CD4-positive, alpha-beta memory T cell (primary cell): ENCODE measurements at regions not wholly inside any gene's neighbourhood (a gene's known extent, or its start where the extent isn't known, plus 50 kb on each side); places are given as distances from the start of the nearest gene placed in this dataset.

Source experiments
- CTCF ChIA-PET: fragments of 350-600 bp; sonication (Branson Sonifier 250); formaldehyde crosslinking; loops from one replicate; lab custom pipeline; 2021; ENCODE audit warnings: inconsistent platforms; ENCODE audit not compliant: partially characterized antibody; lab: Charles Lee
- POLR2A ChIA-PET: fragments of 350-600 bp; sonication (Branson Sonifier 250); formaldehyde crosslinking; loops from one replicate; lab custom pipeline; 2021; ENCODE audit not compliant: partially characterized antibody; lab: Charles Lee
- DNase-seq, 5 donors: peaks; one replicate each; pipeline versions ENCODE4 v3.0.0 to v3.0.0-alpha.2; 2020 to 2022; ENCODE audit warnings: mixed read lengths in 1 of 5
- H3K27ac ChIP-seq: one replicate; pipeline ENCODE4 v1.7.0; 2013; ENCODE audit warnings: low read depth, low read length
- H3K27me3 ChIP-seq: 2 replicates; pipeline ENCODE4 v1.7.0; 2013; ENCODE audit warnings: mild to moderate bottlenecking, low read length, moderate library complexity; ENCODE audit not compliant: insufficient read depth
- H3K36me3 ChIP-seq: 2 replicates; pipeline ENCODE4 v1.7.0; 2013; ENCODE audit warnings: mild to moderate bottlenecking, low read length, moderate library complexity; ENCODE audit not compliant: insufficient read depth
- H3K4me1 ChIP-seq: 2 replicates; pipeline ENCODE4 v1.7.0; 2013; ENCODE audit warnings: mild to moderate bottlenecking, low read length, moderate library complexity; ENCODE audit not compliant: insufficient read depth
- H3K4me3 ChIP-seq, 2 donors: one replicate each; pipeline ENCODE4 v1.7.0; 2013; ENCODE audit warnings: low read length in 2 of 2, mild to moderate bottlenecking in 1 of 2
- H3K9me3 ChIP-seq, 2 donors: one replicate each; pipeline ENCODE4 v1.7.0; 2013; ENCODE audit warnings: low read length in 2 of 2, control low read depth in 1 of 2; ENCODE audit not compliant: control insufficient read depth in 1 of 2
- H3K27ac Mint-ChIP-seq, 7 donors: one replicate each; pipeline ENCODE4 v1.8.0; 2020 to 2021; ENCODE audit warnings: mixed read lengths in 7 of 7, mild to moderate bottlenecking in 6 of 7, inconsistent platforms in 3 of 7, moderate library complexity in 3 of 7
- H3K27me3 Mint-ChIP-seq, 2 donors: one replicate each; pipeline ENCODE4 v1.8.0; 2020 to 2021; ENCODE audit warnings: mixed read lengths in 2 of 2
- H3K36me3 Mint-ChIP-seq, 2 donors: one replicate each; pipeline ENCODE4 v1.8.0; 2020 to 2021; ENCODE audit warnings: mixed read lengths in 2 of 2, inconsistent platforms in 1 of 2, mild to moderate bottlenecking in 1 of 2
- H3K4me1 Mint-ChIP-seq, 4 donors: one replicate each; pipeline ENCODE4 v1.8.0; 2020 to 2021; ENCODE audit warnings: mixed read lengths in 4 of 4, mild to moderate bottlenecking in 1 of 4
- H3K4me3 Mint-ChIP-seq, 8 donors: one replicate each; pipeline ENCODE4 v1.8.0; 2020 to 2021; ENCODE audit warnings: mixed read lengths in 8 of 8, mild to moderate bottlenecking in 7 of 8, moderate library complexity in 6 of 8, inconsistent platforms in 3 of 8
- H3K9me3 Mint-ChIP-seq, 8 donors: one replicate each; pipeline ENCODE4 v1.8.0; 2020 to 2021; ENCODE audit warnings: mixed read lengths in 8 of 8, mild to moderate bottlenecking in 5 of 8, inconsistent platforms in 3 of 8, moderate library complexity in 1 of 8
- intact Hi-C: fragments of 100-400 bp; cut with micrococcal nuclease; formaldehyde crosslinking; loops from one replicate; pipeline ENCODE4 v1.15.1; 2023

GRCh38 chr7:11934796-11935195 lies 102.8 kb upstream of the THSD7A start:
- Mint-ChIP-seq H3K4me3 (no peak overlapping the region), H3K27ac (no peak overlapping the region), H3K27me3 (no peaks in the 10 kb centered on the region), H3K36me3 (no peaks in the 10 kb centered on the region), H3K9me3 (no peaks in the 10 kb centered on the region), H3K4me1 (no peaks in the 10 kb centered on the region)
- H3K36me3 ChIP-seq, result no peaks in the 10 kb centered on the region
- no peak overlapping the region for H3K4me3 ChIP-seq
- no peaks in the 10 kb centered on the region for H3K27me3 ChIP-seq
- ChIA-PET CTCF (no interaction called here), POLR2A (no interaction called here)
- intact Hi-C loops, result no loop called here
- H3K4me1 ChIP-seq, result no peaks in the 10 kb centered on the region
- no peak for DNase-seq
- no peaks in the 10 kb centered on the region for H3K9me3 ChIP-seq
- H3K27ac ChIP-seq, result no peak overlapping the region

GRCh38 chr7:11935905-11936304 lies 103.9 kb upstream of the THSD7A start:
- H3K27me3 Mint-ChIP-seq, result no peaks in the 10 kb centered on the region
- Histone ChIP-seq H3K9me3 (no peaks in the 10 kb centered on the region), H3K27me3 (no peaks in the 10 kb centered on the region), H3K4me1 (no peaks in the 10 kb centered on the region), H3K27ac (no peak overlapping the region), H3K4me3 (no peak overlapping the region), H3K36me3 (no peaks in the 10 kb centered on the region)
- intact Hi-C loops, result no loop called here
- POLR2A ChIA-PET, result no interaction called here
- CTCF ChIA-PET, result no interaction called here
- H3K4me3 Mint-ChIP-seq, result no peak overlapping the region
- no peaks in the 10 kb centered on the region for H3K4me1 Mint-ChIP-seq
- no peak overlapping the region for H3K27ac Mint-ChIP-seq
- no peaks in the 10 kb centered on the region for H3K9me3 Mint-ChIP-seq
- no peaks in the 10 kb centered on the region for H3K36me3 Mint-ChIP-seq
- DNase-seq, result no peak

GRCh38 chr7:11946794-11947193 lies 114.8 kb upstream of the THSD7A start:
- no peaks in the 10 kb centered on the region for H3K4me1 Mint-ChIP-seq
- intact Hi-C loops, result no loop called here
- H3K27ac Mint-ChIP-seq, result no peak overlapping the region
- peaks cover 0 to 13% (median 1%) of the 10 kb centered on the region in 8 donors for H3K9me3 Mint-ChIP-seq
- H3K4me3 Mint-ChIP-seq, result no peak overlapping the region
- H3K4me1 ChIP-seq, result no peaks in the 10 kb centered on the region
- no peaks in the 10 kb centered on the region for H3K27me3 ChIP-seq
- POLR2A ChIA-PET, result no interaction called here
- H3K27me3 Mint-ChIP-seq, result peaks cover 0 to 1% of the 10 kb centered on the region in 2 donors
- no peaks in the 10 kb centered on the region for H3K36me3 Mint-ChIP-seq
- H3K9me3 ChIP-seq, result no peaks in the 10 kb centered on the region
- CTCF ChIA-PET, result no interaction called here
- DNase-seq, result no peak
- no peak overlapping the region for H3K4me3 ChIP-seq
- H3K36me3 ChIP-seq, result no peaks in the 10 kb centered on the region
- H3K27ac ChIP-seq, result no peak overlapping the region

- Histone ChIP-seq H3K4me3 (no peak overlapping the region), H3K27me3 (no peaks in the 10 kb centered on the region), H3K9me3 (no peaks in the 10 kb centered on the region), H3K4me1 (no peaks in the 10 kb centered on the region), H3K36me3 (no peaks in the 10 kb centered on the region), H3K27ac (no peak overlapping the region)
- Mint-ChIP-seq H3K4me1 (no peaks in the 10 kb centered on the region), H3K4me3 (no peak overlapping the region), H3K9me3 (peaks cover 0 to 10% (median 2%) of the 10 kb centered on the region in 8 donors), H3K27ac (no peak overlapping the region), H3K36me3 (no peaks in the 10 kb centered on the region), H3K27me3 (peaks cover 0 to 1% of the 10 kb centered on the region in 2 donors)
- POLR2A ChIA-PET, result no interaction called here
- intact Hi-C loops, result no loop called here
- CTCF ChIA-PET, result no interaction called here
- DNase-seq, result no peak
These were observed 118.3 kb upstream of the THSD7A start for GRCh38 chr7:11950281-11950680.

GRCh38 chr7:11950942-11951341 lies 118.9 kb upstream of the THSD7A start:
- Mint-ChIP-seq H3K4me1 (no peaks in the 10 kb centered on the region), H3K9me3 (peaks cover 0 to 6% (median under 1%) of the 10 kb centered on the region in 8 donors), H3K27ac (no peak overlapping the region), H3K4me3 (no peak overlapping the region), H3K36me3 (no peaks in the 10 kb centered on the region), H3K27me3 (peaks cover 0 to 1% of the 10 kb centered on the region in 2 donors)
- DNase-seq, result no peak
- Histone ChIP-seq H3K4me1 (no peaks in the 10 kb centered on the region), H3K4me3 (no peak overlapping the region), H3K36me3 (no peaks in the 10 kb centered on the region), H3K27me3 (no peaks in the 10 kb centered on the region), H3K9me3 (no peaks in the 10 kb centered on the region), H3K27ac (no peak overlapping the region)
- ChIA-PET POLR2A (no interaction called here), CTCF (no interaction called here)
- intact Hi-C loops, result no loop called here

GRCh38 chr7:11951909-11952308 lies 119.9 kb upstream of the THSD7A start:
- H3K36me3 ChIP-seq, result no peaks in the 10 kb centered on the region
- ChIA-PET CTCF (no interaction called here), POLR2A (no interaction called here)
- H3K27me3 ChIP-seq, result no peaks in the 10 kb centered on the region
- DNase-seq, result no peak
- no peak overlapping the region for H3K27ac ChIP-seq
- no peak overlapping the region for H3K4me3 ChIP-seq
- H3K9me3 ChIP-seq, result no peaks in the 10 kb centered on the region
- H3K4me3 Mint-ChIP-seq, result no peak overlapping the region
- peaks cover 0 to 6% (median under 1%) of the 10 kb centered on the region in 8 donors for H3K9me3 Mint-ChIP-seq
- H3K4me1 ChIP-seq, result no peaks in the 10 kb centered on the region
- intact Hi-C loops, result no loop called here
- H3K27ac Mint-ChIP-seq, result no peak overlapping the region
- H3K4me1 Mint-ChIP-seq, result no peaks in the 10 kb centered on the region
- H3K36me3 Mint-ChIP-seq, result no peaks in the 10 kb centered on the region
- peaks cover 0 to 1% of the 10 kb centered on the region in 2 donors for H3K27me3 Mint-ChIP-seq

GRCh38 chr7:11952972-11953371 lies 121.0 kb upstream of the THSD7A start:
- intact Hi-C loops, result no loop called here
- Mint-ChIP-seq H3K36me3 (no peaks in the 10 kb centered on the region), H3K4me1 (no peaks in the 10 kb centered on the region), H3K27ac (no peak overlapping the region), H3K27me3 (peaks cover 0 to 1% of the 10 kb centered on the region in 2 donors), H3K4me3 (no peak overlapping the region), H3K9me3 (peaks cover 0 to 2% (median 0%) of the 10 kb centered on the region in 8 donors)
- ChIA-PET POLR2A (no interaction called here), CTCF (no interaction called here)
- Histone ChIP-seq H3K9me3 (no peaks in the 10 kb centered on the region), H3K27me3 (no peaks in the 10 kb centered on the region), H3K27ac (no peak overlapping the region), H3K36me3 (no peaks in the 10 kb centered on the region), H3K4me1 (no peaks in the 10 kb centered on the region), H3K4me3 (no peak overlapping the region)
- DNase-seq, result no peak

- Mint-ChIP-seq H3K36me3 (no peaks in the 10 kb centered on the region), H3K4me3 (no peak overlapping the region), H3K27ac (no peak overlapping the region), H3K27me3 (no peaks in the 10 kb centered on the region), H3K4me1 (no peaks in the 10 kb centered on the region), H3K9me3 (peaks cover 0 to under 1% (median 0%) of the 10 kb centered on the region in 8 donors)
- ChIA-PET CTCF (no interaction called here), POLR2A (no interaction called here)
- no peaks in the 10 kb centered on the region for H3K36me3 ChIP-seq
- H3K4me1 ChIP-seq, result no peaks in the 10 kb centered on the region
- no peak overlapping the region for H3K27ac ChIP-seq
- no peak overlapping the region for H3K4me3 ChIP-seq
- no peaks in the 10 kb centered on the region for H3K9me3 ChIP-seq
- no peaks in the 10 kb centered on the region for H3K27me3 ChIP-seq
- intact Hi-C loops, result no loop called here
- DNase-seq, result no peak
These were observed 125.0 kb upstream of the THSD7A start for GRCh38 chr7:11956991-11957390.
